HCT116 (cell line): ENCODE measurements at regions not wholly inside any gene's neighbourhood (a gene's known extent, or its start where the extent isn't known, plus 50 kb on each side); places are given as distances from the start of the nearest gene placed in this dataset.

Source experiments
- ATAC-seq: fragments of 200-7000 bp; cut with Tn5 transposase; 2 replicates; pipeline ENCODE4 v1.9.1; 2020; ENCODE audit warnings: mild to moderate bottlenecking, moderate library complexity
- BruUV-seq: library from RNA; stranded (reverse); fragments of 400-500 nt; replicated peaks from 2 replicates; lab custom pipeline; 2021; lab: Mats Ljungman, UMichigan
- CTCF ChIA-PET: fragments of 300-600 bp; sonication (Branson Sonifier 250); formaldehyde crosslinking; loops from one replicate; lab custom pipeline; 2021; ENCODE audit warnings: antibody characterized with exemption; lab: Charles Lee
- POLR2A ChIA-PET: fragments of 300-600, 350-600 bp; sonication (Branson Sonifier 250); formaldehyde crosslinking; loops from one replicate; lab custom pipeline; 2021; ENCODE audit warnings: antibody characterized with exemption; lab: Charles Lee
- RAD21 ChIA-PET, 2 experiments: fragments of 300-600 bp; sonication (Branson Sonifier 250); formaldehyde crosslinking; loops; one replicate each; lab custom pipeline; 2023; ENCODE audit warnings: low total read pairs in 2 of 2; ENCODE audit not compliant: uncharacterized antibody in 2 of 2, unreplicated experiment in 2 of 2, low non-redundant PET in 1 of 2; lab: Charles Lee
- DNase-seq: peaks from one replicate; pipeline ENCODE4 v3.0.0-alpha.2; 2010; ENCODE audit warnings: low read depth, low spot score
- H2AFZ ChIP-seq: fragments of 200-600 bp; shearing (Covaris generic), sonication (generic); 2 replicates; pipeline ENCODE4 v1.6.1; 2017; ENCODE audit warnings: low read depth, mixed run types, mixed read lengths, antibody characterized with exemption, low read length; ENCODE audit not compliant: poor library complexity, severe bottlenecking
- H3K27ac ChIP-seq: 2 replicates; pipeline ENCODE4 v1.5.1; 2012; ENCODE audit warnings: low read depth, low read length
- H3K27me3 ChIP-seq: fragments of 200-600 bp; sonication (generic); 2 replicates; pipeline ENCODE4 v1.6.1; 2016; ENCODE audit warnings: mixed run types, low read length, mixed read lengths; ENCODE audit not compliant: insufficient read depth
- H3K36me3 ChIP-seq, 2 experiments: fragments of 200-500 bp in 1 of 2; fragments of 200-600 bp in 1 of 2; sonication (Bioruptor generic) in 1 of 2; sonication (generic) in 1 of 2; 2 replicates each; pipeline versions ENCODE4 v1.5.1 to v1.6.1; 2014 to 2016; ENCODE audit warnings: low read length in 2 of 2, inconsistent platforms in 1 of 2, mixed read lengths in 1 of 2, mixed run types in 1 of 2; ENCODE audit not compliant: insufficient read depth in 2 of 2, control insufficient read depth in 1 of 2
- H3K4me1 ChIP-seq, 2 experiments: fragments of 200-600 bp in 1 of 2; sonication (generic) in 1 of 2; 2 replicates each; pipeline versions ENCODE4 v1.5.1 to v1.6.1; 2012 to 2017; ENCODE audit warnings: low read length in 2 of 2, inconsistent platforms in 1 of 2, mild to moderate bottlenecking in 1 of 2, mixed read lengths in 1 of 2, mixed run types in 1 of 2, moderate library complexity in 1 of 2; ENCODE audit not compliant: insufficient read depth in 2 of 2, control insufficient read depth in 1 of 2
- H3K4me2 ChIP-seq: fragments of 200-600 bp; sonication (generic); 2 replicates; pipeline ENCODE4 v1.6.1; 2017; ENCODE audit warnings: mixed run types, low read length, mixed read lengths
- H3K4me3 ChIP-seq, 2 experiments: fragments of 200-600 bp in 1 of 2; sonication (generic) in 1 of 2; replicated peaks in 1 of 2; 2 replicates each; pipeline ENCODE4 v1.5.1; 2011 to 2016; ENCODE audit warnings: low read length in 2 of 2, control low read depth in 1 of 2, low read depth in 1 of 2, mild to moderate bottlenecking in 1 of 2, mixed read lengths in 1 of 2, mixed run types in 1 of 2
- H3K79me2 ChIP-seq: fragments of 200-600 bp; sonication (generic); 2 replicates; pipeline ENCODE4 v1.6.1; 2017; ENCODE audit warnings: mild to moderate bottlenecking, mixed run types, low read length, moderate library complexity, mixed read lengths; ENCODE audit not compliant: insufficient read depth
- H3K9ac ChIP-seq: fragments of 200-600 bp; sonication (generic); 2 replicates; pipeline ENCODE4 v1.6.1; 2016; ENCODE audit warnings: low read length, mixed read lengths
- H3K9me2 ChIP-seq: fragments of 200-600 bp; sonication (generic), shearing (Covaris generic); 2 replicates; pipeline ENCODE4 v1.6.1; 2017; ENCODE audit warnings: mixed run types, mild to moderate bottlenecking, moderate library complexity; ENCODE audit not compliant: insufficient read depth
- H3K9me3 ChIP-seq, 2 experiments: fragments of 200-500 bp in 1 of 2; fragments of 200-600 bp in 1 of 2; sonication (Bioruptor generic) in 1 of 2; sonication (generic) in 1 of 2; 2 replicates each; pipeline ENCODE4 v1.6.1; 2014 to 2017; ENCODE audit warnings: low read length in 2 of 2, mixed read lengths in 2 of 2, inconsistent platforms in 1 of 2, low read depth in 1 of 2, mild to moderate bottlenecking in 1 of 2, mixed run types in 1 of 2, moderate library complexity in 1 of 2; ENCODE audit not compliant: control insufficient read depth in 1 of 2, insufficient read depth in 1 of 2
- H4K20me1 ChIP-seq: fragments of 200-600 bp; sonication (generic), shearing (Covaris generic); 2 replicates; pipeline ENCODE4 v1.6.1; 2017; ENCODE audit warnings: mixed run types, mild to moderate bottlenecking, moderate library complexity; ENCODE audit not compliant: insufficient read depth
- ATF3 ChIP-seq: IDR thresholded peaks from 2 replicates; pipeline ENCODE4 v1.6.1; 2012
- CBX3 ChIP-seq: IDR thresholded peaks from 2 replicates; pipeline ENCODE4 v1.6.1; 2012; ENCODE audit warnings: low read depth
- CEBPB ChIP-seq: IDR thresholded peaks from 2 replicates; pipeline ENCODE4 v1.6.1; 2012; ENCODE audit warnings: low read depth
- CTCF ChIP-seq, 3 experiments: fragments of 200-600 bp in 1 of 3; sonication (generic) in 1 of 3; IDR thresholded peaks in 2 of 3; conservative IDR thresholded peaks in 1 of 3; 2 replicates each; pipeline ENCODE4 v1.5.1; 2012 to 2017; ENCODE audit warnings: low read depth in 2 of 3, low read length in 2 of 3, antibody characterized with exemption in 1 of 3, borderline replicate concordance in 1 of 3, control low read depth in 1 of 3, mild to moderate bottlenecking in 1 of 3, mixed read lengths in 1 of 3, mixed run types in 1 of 3, moderate library complexity in 1 of 3; ENCODE audit not compliant: insufficient read depth in 1 of 3
- ELF1 ChIP-seq: IDR thresholded peaks from 2 replicates; pipeline ENCODE4 v1.6.1; 2012; ENCODE audit warnings: low read depth, borderline replicate concordance
- EZH2phosphoT487 ChIP-seq: fragments of 200-600 bp; IDR thresholded peaks from 2 replicates; pipeline ENCODE4 v1.6.1; 2018; ENCODE audit warnings: antibody characterized with exemption, borderline replicate concordance
- FOSL1 ChIP-seq: IDR thresholded peaks from 2 replicates; pipeline ENCODE4 v1.6.1; 2012; ENCODE audit warnings: low read depth
- JUND ChIP-seq: IDR thresholded peaks from 2 replicates; pipeline ENCODE4 v1.6.1; 2012
- MAX ChIP-seq: IDR thresholded peaks from 2 replicates; pipeline ENCODE4 v1.6.1; 2012
- POLR2A ChIP-seq: IDR thresholded peaks from 2 replicates; pipeline ENCODE4 v1.7.0; 2011; ENCODE audit warnings: borderline replicate concordance; ENCODE audit not compliant: insufficient read depth, insufficient read length; ENCODE audit errors: extremely low read depth
- POLR2AphosphoS5 ChIP-seq: IDR thresholded peaks from 2 replicates; pipeline ENCODE4 v1.6.1; 2011; ENCODE audit warnings: mild to moderate bottlenecking, low read depth, low read length, moderate library complexity
- REST ChIP-seq: IDR thresholded peaks from 2 replicates; pipeline ENCODE4 v1.6.1; 2012; ENCODE audit warnings: low read depth
- SRF ChIP-seq: IDR thresholded peaks from 2 replicates; pipeline ENCODE4 v1.6.1; 2012; ENCODE audit warnings: low read depth
- TCF7L2 ChIP-seq: IDR thresholded peaks from 2 replicates; pipeline ENCODE4 v1.7.0; 2011; ENCODE audit warnings: borderline replicate concordance, inconsistent platforms; ENCODE audit not compliant: insufficient read depth, insufficient read length; ENCODE audit errors: extremely low read depth
- ZBTB33 ChIP-seq: IDR thresholded peaks from 2 replicates; pipeline ENCODE4 v1.6.1; 2011; ENCODE audit warnings: mild to moderate bottlenecking, low read length, moderate library complexity; ENCODE audit not compliant: insufficient replicate concordance; ENCODE audit errors: extremely low read depth
- ZFX ChIP-seq: fragments of 450-650 bp; IDR thresholded peaks from 2 replicates; pipeline ENCODE4 v1.6.1; 2017
- ZNF274 ChIP-seq: fragments of 200-500 bp; sonication (Bioruptor generic); IDR thresholded peaks from 2 replicates; pipeline ENCODE4 v1.6.1; 2014; ENCODE audit warnings: mild to moderate bottlenecking, low read depth, low read length, inconsistent platforms
- intact Hi-C: fragments of 100-400 bp; cut with micrococcal nuclease; formaldehyde crosslinking; loops from 2 replicates; pipeline ENCODE4 v1.10.0; 2022

- H3K4me2 ChIP-seq, result no peak overlapping the region
- DNase-seq (no peak), ATAC-seq (no peak)
- no peak overlapping the region for H3K27ac ChIP-seq
- H3K36me3 ChIP-seq, result no peaks in the 10 kb centered on the region
- BruUV-seq, result no TSS peak
- H3K79me2 ChIP-seq, result no peaks in the 10 kb centered on the region
- H3K9me2 ChIP-seq, result no peaks in the 10 kb centered on the region
- RAD21 ChIA-PET, result no interaction called here
- no peak overlapping the region for H3K4me3 ChIP-seq
- intact Hi-C loops, result no loop called here
- CTCF ChIA-PET, result no interaction called here
- peaks cover 0 to 22% of the 10 kb centered on the region in 2 experiments; a peak in 1 of 4 replicates for H3K9me3 ChIP-seq
- no peak overlapping the region for H3K9ac ChIP-seq
- POLR2A ChIA-PET, result no interaction called here
- no peak for TF ChIP-seq EZH2phosphoT487
- TF ChIP-seq SRF, result no peak
- TF ChIP-seq REST, result no peak
- no peak for TF ChIP-seq ZNF274
- TF ChIP-seq CBX3, result no peak
- TF ChIP-seq FOSL1, result no peak
- no peak for TF ChIP-seq ZFX
- TF ChIP-seq JUND, result no peak
- no peak for TF ChIP-seq POLR2AphosphoS5
- no peak for TF ChIP-seq POLR2A
- no peak for TF ChIP-seq MAX
- no peak for TF ChIP-seq ELF1
- TF ChIP-seq CTCF (IDR thresholded peaks at IDR 0.05 in 2 of 3, conservative IDR thresholded peaks at IDR 0.05 in 1 of 3; ENCODE audit: borderline replicate concordance in 1 of 3, insufficient read depth in 1 of 3, low read depth in 2 of 3, low read length in 2 of 3), result no peak
- no peak for TF ChIP-seq ZBTB33
- no peak for TF ChIP-seq CEBPB
- TF ChIP-seq ATF3, result no peak
- no peak for TF ChIP-seq TCF7L2
- H3K27me3 ChIP-seq, result no peaks in the 10 kb centered on the region
- no peaks in the 10 kb centered on the region for H3K4me1 ChIP-seq
- H4K20me1 ChIP-seq, result no peaks in the 10 kb centered on the region
- H2AFZ ChIP-seq, result no peak overlapping the region
These were observed 586.2 kb downstream of the NR2F2 start for GRCh38 chr15:96916750-96917149.
